ENCODE measurements at regions not wholly inside any gene's neighbourhood (a gene's known extent, or its start where the extent isn't known, plus 50 kb on each side); places are given as distances from the start of the nearest gene placed in this dataset.

DNA sequence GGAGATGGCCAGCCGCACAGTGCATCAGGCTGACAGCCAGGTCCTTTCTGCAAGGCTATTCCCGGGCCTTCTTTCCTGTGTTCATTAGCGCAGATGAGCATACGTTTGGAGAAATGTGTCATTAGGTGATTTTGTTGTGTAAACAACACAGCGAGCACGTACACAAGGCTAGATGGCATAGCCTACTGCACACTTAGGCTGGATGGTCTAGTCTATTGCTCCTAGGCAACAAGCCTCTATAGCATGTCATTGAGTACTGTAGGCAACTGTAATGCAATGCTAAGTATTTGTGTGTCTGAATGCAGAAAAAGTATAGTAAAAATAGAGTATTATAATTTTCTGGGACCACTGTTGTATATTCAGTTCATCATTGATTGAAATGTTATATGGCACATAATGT, 50.9 kb upstream of the PHLPP1 start:
- no peak overlapping the region for H2BK120ac ChIP-seq (ENCODE audit: low read depth, low read length)
- H4K91ac ChIP-seq (ENCODE audit: insufficient read depth, low read depth, low read length) = no peak overlapping the region
- H3K4me2 ChIP-seq (ENCODE audit: low read depth, low read length) = no peak overlapping the region
- H4K5ac ChIP-seq (ENCODE audit: low read depth, low read length) = no peak overlapping the region
- intact Hi-C loops (cut with micrococcal nuclease) (no loop called here), in situ Hi-C loops (cut with MboI; ENCODE audit: low sequenced_read_pairs) (no loop called here), dilution Hi-C loops (cut with HindIII; ENCODE audit: low sequenced_read_pairs, unreplicated experiment) (no loop called here)
- DNase-seq (no peak), ATAC-seq (ENCODE audit: low read depth) (no peak)
- no peak overlapping the region for H2AFZ ChIP-seq (replicated peaks; ENCODE audit: low read length, poor library complexity)
- H3K9me1 ChIP-seq (ENCODE audit: insufficient read depth, low read length) = 0 out of 2 replicates have a peak, but pooled peaks cover 2% of the 10 kb centered on the region
- H2AK9ac ChIP-seq (replicated peaks; ENCODE audit: low read depth, low read length, poor library complexity) = no peak overlapping the region
- H3K4me1 ChIP-seq (ENCODE audit: control insufficient read depth, insufficient read depth, low read length) = no peaks in the 10 kb centered on the region
- H3K9me3 ChIP-seq (ENCODE audit: control insufficient read depth, insufficient read depth, low read length) = no peaks in the 10 kb centered on the region
- no peaks in the 10 kb centered on the region for H4K20me1 ChIP-seq (ENCODE audit: insufficient read depth, low read length)
- no peak overlapping the region for H4K8ac ChIP-seq (ENCODE audit: low read depth in 2 of 2, low read length in 2 of 2)
- H2BK5ac ChIP-seq (ENCODE audit: low read depth, low read length, poor library complexity, severe bottlenecking) = no peak overlapping the region
- no peak overlapping the region for H3K27ac ChIP-seq (ENCODE audit: insufficient read depth, low read length)
- no peaks in the 10 kb centered on the region for H3K79me1 ChIP-seq (ENCODE audit: low read depth in 1 of 2, low read length in 2 of 2)
- no peak overlapping the region for H2BK15ac ChIP-seq (ENCODE audit: low read depth, low read length)
- no peak overlapping the region for H3K14ac ChIP-seq (replicated peaks; ENCODE audit: low read depth, low read length)
- ChIA-PET CTCF (no interaction called here), POLR2A (ENCODE audit: unreplicated experiment) (no interaction called here)
- WGBS, 2 experiments (ENCODE audit: extremely low coverage in 2 of 2, insufficient read length in 1 of 2) = 87% methylated on average over 4 of the region's 6 CpGs; no CpG with 5 or more reads in 1 of the 2 experiments
- no peak overlapping the region for H3K56ac ChIP-seq (ENCODE audit: extremely low read depth, insufficient read depth, low read length)
- no peak overlapping the region for H2AK5ac ChIP-seq (ENCODE audit: low read depth, low read length)
- no peak overlapping the region for H2BK20ac ChIP-seq (ENCODE audit: low read depth, low read length)
- H3K4ac ChIP-seq (ENCODE audit: low read depth, low read length) = no peak overlapping the region
- H3K9ac ChIP-seq (ENCODE audit: low read depth, low read length) = no peak overlapping the region
- H3K23ac ChIP-seq (ENCODE audit: low read depth, low read length) = no peak overlapping the region
- H3K18ac ChIP-seq (ENCODE audit: low read depth, low read length) = no peak overlapping the region
- no peaks in the 10 kb centered on the region; the same call in 1 of the 2 replicates for H3K27me3 ChIP-seq (ENCODE audit: control insufficient read depth, insufficient read depth, low read length)
- no TSS peak for BruUV-seq (replicated peaks)
- H3K4me3 ChIP-seq (ENCODE audit: insufficient read depth, low read depth, low read length) = no peak overlapping the region
- no peaks in the 10 kb centered on the region for H3K36me3 ChIP-seq (ENCODE audit: control insufficient read depth, insufficient read depth, low read length)
- no peak for TF ChIP-seq FOS (IDR thresholded peaks at IDR 0.05; ENCODE audit: low read depth, low read length)
- no peak for TF ChIP-seq MXI1 (IDR thresholded peaks at IDR 0.05; ENCODE audit: borderline replicate concordance, low read depth, low read length)
- no peak for TF ChIP-seq RCOR1 (IDR thresholded peaks at IDR 0.05; ENCODE audit: insufficient replicate concordance, low read length)
- TF ChIP-seq, protein P1, sequence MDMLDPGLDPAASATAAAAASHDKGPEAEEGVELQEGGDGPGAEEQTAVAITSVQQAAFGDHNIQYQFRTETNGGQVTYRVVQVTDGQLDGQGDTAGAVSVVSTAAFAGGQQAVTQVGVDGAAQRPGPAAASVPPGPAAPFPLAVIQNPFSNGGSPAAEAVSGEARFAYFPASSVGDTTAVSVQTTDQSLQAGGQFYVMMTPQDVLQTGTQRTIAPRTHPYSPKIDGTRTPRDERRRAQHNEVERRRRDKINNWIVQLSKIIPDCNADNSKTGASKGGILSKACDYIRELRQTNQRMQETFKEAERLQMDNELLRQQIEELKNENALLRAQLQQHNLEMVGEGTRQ (IDR thresholded peaks at IDR 0.05; ENCODE audit: low read depth, low read length) = no peak
- no peak for TF ChIP-seq POLR2A (IDR thresholded peaks at IDR 0.05; ENCODE audit: low read depth, low read length)
- no peak for TF ChIP-seq SMC3 (IDR thresholded peaks at IDR 0.05; ENCODE audit: low read depth, low read length)
- TF ChIP-seq, protein P2, sequence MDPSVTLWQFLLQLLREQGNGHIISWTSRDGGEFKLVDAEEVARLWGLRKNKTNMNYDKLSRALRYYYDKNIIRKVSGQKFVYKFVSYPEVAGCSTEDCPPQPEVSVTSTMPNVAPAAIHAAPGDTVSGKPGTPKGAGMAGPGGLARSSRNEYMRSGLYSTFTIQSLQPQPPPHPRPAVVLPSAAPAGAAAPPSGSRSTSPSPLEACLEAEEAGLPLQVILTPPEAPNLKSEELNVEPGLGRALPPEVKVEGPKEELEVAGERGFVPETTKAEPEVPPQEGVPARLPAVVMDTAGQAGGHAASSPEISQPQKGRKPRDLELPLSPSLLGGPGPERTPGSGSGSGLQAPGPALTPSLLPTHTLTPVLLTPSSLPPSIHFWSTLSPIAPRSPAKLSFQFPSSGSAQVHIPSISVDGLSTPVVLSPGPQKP (IDR thresholded peaks at IDR 0.05; ENCODE audit: borderline replicate concordance, low read depth, low read length) = no peak
- no peak for TF ChIP-seq RAD21 (IDR thresholded peaks at IDR 0.05; ENCODE audit: low read length)
- TF ChIP-seq MAFK (IDR thresholded peaks at IDR 0.05; ENCODE audit: low read depth, low read length) = no peak
- no peak for TF ChIP-seq RFX5 (IDR thresholded peaks at IDR 0.05; ENCODE audit: low read depth, low read length)
- TF ChIP-seq NFE2L2 (IDR thresholded peaks at IDR 0.05; ENCODE audit: low read depth, low read length) = no peak
- TF ChIP-seq, protein P3, sequence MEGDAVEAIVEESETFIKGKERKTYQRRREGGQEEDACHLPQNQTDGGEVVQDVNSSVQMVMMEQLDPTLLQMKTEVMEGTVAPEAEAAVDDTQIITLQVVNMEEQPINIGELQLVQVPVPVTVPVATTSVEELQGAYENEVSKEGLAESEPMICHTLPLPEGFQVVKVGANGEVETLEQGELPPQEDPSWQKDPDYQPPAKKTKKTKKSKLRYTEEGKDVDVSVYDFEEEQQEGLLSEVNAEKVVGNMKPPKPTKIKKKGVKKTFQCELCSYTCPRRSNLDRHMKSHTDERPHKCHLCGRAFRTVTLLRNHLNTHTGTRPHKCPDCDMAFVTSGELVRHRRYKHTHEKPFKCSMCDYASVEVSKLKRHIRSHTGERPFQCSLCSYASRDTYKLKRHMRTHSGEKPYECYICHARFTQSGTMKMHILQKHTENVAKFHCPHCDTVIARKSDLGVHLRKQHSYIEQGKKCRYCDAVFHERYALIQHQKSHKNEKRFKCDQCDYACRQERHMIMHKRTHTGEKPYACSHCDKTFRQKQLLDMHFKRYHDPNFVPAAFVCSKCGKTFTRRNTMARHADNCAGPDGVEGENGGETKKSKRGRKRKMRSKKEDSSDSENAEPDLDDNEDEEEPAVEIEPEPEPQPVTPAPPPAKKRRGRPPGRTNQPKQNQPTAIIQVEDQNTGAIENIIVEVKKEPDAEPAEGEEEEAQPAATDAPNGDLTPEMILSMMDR (conservative IDR thresholded peaks at IDR 0.05; ENCODE audit: low read depth, low read length) = no peak
- no peak for TF ChIP-seq CHD1 (IDR thresholded peaks at IDR 0.05; ENCODE audit: low read depth, low read length)
- TF ChIP-seq MAZ (IDR thresholded peaks at IDR 0.05; ENCODE audit: borderline replicate concordance, low read depth, low read length) = no peak
- TF ChIP-seq CEBPB (IDR thresholded peaks at IDR 0.05; ENCODE audit: low read depth, low read length) = no peak
- no peak for TF ChIP-seq BHLHE40 (IDR thresholded peaks at IDR 0.05; ENCODE audit: low read depth, low read length)

Data from IMR-90 (cell line).